Sigmoid colon (tissue), 6 donors: ENCODE measurements at regions not wholly inside any gene's neighbourhood (a gene's known extent, or its start where the extent isn't known, plus 50 kb on each side); places are given as distances from the start of the nearest gene placed in this dataset.

Experiments
- DNase-seq: peaks from one replicate; pipeline ENCODE4 v3.0.0-alpha.2; 2019
- H3K27ac ChIP-seq, 4 donors: fragments of 200-600 bp; sonication (generic); one replicate each; pipeline ENCODE4 v1.5.1; 2016 to 2019; ENCODE audit warnings: mild to moderate bottlenecking in 1 of 4
- H3K27me3 ChIP-seq, 3 donors: fragments of 200-600 bp; sonication (generic); one replicate each; pipeline ENCODE4 v1.5.1; 2019; ENCODE audit warnings: mild to moderate bottlenecking in 1 of 3
- H3K36me3 ChIP-seq, 4 donors: fragments of 200-600 bp; sonication (generic); one replicate each; pipeline ENCODE4 v1.5.1; 2016 to 2019
- H3K4me1 ChIP-seq, 4 donors: fragments of 200-600 bp; sonication (generic); one replicate each; pipeline ENCODE4 v1.5.1; 2017 to 2019
- H3K4me3 ChIP-seq, 4 donors: fragments of 200-600 bp; sonication (generic); one replicate each; pipeline ENCODE4 v1.5.1; 2017 to 2019; ENCODE audit warnings: mild to moderate bottlenecking in 2 of 4, moderate library complexity in 1 of 4
- H3K9me3 ChIP-seq, 4 donors: fragments of 200-600 bp in 3 of 4; sonication (generic) in 3 of 4; one replicate each; pipeline versions ENCODE4 v1.5.1 to v1.6.1; 2013 to 2019
- EP300 ChIP-seq, 4 donors: sonication (generic); formaldehyde crosslinking; IDR thresholded peaks; one replicate each; pipeline ENCODE4 v1.6.1; 2017; ENCODE audit warnings: antibody characterized with exemption in 4 of 4
- POLR2A ChIP-seq, 2 donors: fragments of 450-650 bp; IDR thresholded peaks; one replicate each; pipeline ENCODE4 v1.6.1; 2016; ENCODE audit warnings: antibody characterized with exemption in 2 of 2, mild to moderate bottlenecking in 2 of 2, moderate library complexity in 2 of 2
- POLR2AphosphoS5 ChIP-seq, 4 donors: sonication (generic); formaldehyde crosslinking; IDR thresholded peaks; one replicate each; pipeline ENCODE4 v1.6.1; 2017; ENCODE audit warnings: antibody characterized with exemption in 4 of 4
- WGBS, 2 donors: extraction: QIAGEN DNeasy Blood & Tissue Kit; methylation state at CpG; one replicate each; pipeline ENCODE4 v1.1.7; 2013; 5-methylcytosine and 5-hydroxymethylcytosine counted together
- intact Hi-C: fragments of 100-400 bp; cut with DNase I; formaldehyde crosslinking; loops from one replicate; pipeline ENCODE4 v1.15.1; 2023
- TF ChIP-seq, protein P1 (sequence below), 4 experiments: fragments of 450-650 bp in 3 of 4; fragments of 200-600 bp in 1 of 4; IDR thresholded peaks; one replicate each; pipeline ENCODE4 v1.5.1; 2016 to 2019; ENCODE audit warnings: antibody characterized with exemption in 4 of 4, mild to moderate bottlenecking in 3 of 4, moderate library complexity in 2 of 4
- donor health status: healthy with polysubstance abuse.
- donor health status: healthy.

DNA sequence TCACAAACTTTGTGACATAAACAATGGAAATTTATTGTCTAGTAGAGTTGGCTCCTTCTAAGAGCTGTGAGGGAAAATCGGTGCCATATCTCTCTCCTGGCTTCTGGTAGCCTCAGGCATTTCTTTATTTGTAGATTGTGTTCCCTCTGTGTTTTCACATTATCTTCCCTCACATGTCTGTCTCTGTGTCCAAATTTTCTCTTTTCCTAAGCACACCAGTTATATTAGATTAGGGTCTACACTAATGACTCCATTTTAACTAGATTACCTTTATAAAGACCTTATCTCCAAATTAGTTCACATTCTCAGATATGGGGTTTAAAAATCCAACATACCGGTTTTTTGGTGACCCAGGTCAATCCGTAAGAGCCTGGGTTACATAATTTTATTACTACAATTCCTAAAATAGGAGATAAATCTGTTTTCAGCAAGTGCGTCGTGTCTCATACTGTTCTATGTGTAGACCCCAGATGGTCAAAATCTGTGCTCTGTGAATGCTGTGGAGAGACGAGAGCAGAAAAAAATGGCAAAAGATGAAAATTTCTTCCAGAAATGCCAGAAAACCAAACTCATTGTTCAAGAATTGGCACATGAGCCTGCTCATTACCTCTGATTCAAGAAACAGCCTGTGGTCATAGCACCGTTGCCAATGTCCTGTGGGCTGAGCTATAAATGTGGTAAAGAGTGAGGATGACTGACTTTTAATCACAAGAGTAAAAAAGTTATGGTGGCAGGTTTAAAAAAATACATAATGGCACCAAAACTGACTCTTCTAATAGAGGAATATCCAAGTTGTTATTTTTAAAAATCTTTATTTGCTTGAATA is 574.7 kb downstream of the PCDH7 start:
- Histone ChIP-seq H3K4me3 (no peak overlapping the region), H3K4me1 (no peaks in the 10 kb centered on the region), H3K27ac (no peak overlapping the region), H3K9me3 (no peaks in the 10 kb centered on the region), H3K36me3 (no peaks in the 10 kb centered on the region), H3K27me3 (no peaks in the 10 kb centered on the region)
- intact Hi-C loops, result no loop called here
- TF ChIP-seq EP300 (IDR thresholded peaks at IDR 0.05) (no peak), POLR2AphosphoS5 (IDR thresholded peaks at IDR 0.05) (no peak), POLR2A (IDR thresholded peaks at IDR 0.05) (no peak)
- TF ChIP-seq, protein P1, sequence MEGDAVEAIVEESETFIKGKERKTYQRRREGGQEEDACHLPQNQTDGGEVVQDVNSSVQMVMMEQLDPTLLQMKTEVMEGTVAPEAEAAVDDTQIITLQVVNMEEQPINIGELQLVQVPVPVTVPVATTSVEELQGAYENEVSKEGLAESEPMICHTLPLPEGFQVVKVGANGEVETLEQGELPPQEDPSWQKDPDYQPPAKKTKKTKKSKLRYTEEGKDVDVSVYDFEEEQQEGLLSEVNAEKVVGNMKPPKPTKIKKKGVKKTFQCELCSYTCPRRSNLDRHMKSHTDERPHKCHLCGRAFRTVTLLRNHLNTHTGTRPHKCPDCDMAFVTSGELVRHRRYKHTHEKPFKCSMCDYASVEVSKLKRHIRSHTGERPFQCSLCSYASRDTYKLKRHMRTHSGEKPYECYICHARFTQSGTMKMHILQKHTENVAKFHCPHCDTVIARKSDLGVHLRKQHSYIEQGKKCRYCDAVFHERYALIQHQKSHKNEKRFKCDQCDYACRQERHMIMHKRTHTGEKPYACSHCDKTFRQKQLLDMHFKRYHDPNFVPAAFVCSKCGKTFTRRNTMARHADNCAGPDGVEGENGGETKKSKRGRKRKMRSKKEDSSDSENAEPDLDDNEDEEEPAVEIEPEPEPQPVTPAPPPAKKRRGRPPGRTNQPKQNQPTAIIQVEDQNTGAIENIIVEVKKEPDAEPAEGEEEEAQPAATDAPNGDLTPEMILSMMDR (IDR thresholded peaks at IDR 0.05), result no peak
- DNase-seq, result no peak
- 88 to 89% methylated on average over 7 of the region's 7 CpGs for whole genome bisulfite sequencing, 2 donors

DNA sequence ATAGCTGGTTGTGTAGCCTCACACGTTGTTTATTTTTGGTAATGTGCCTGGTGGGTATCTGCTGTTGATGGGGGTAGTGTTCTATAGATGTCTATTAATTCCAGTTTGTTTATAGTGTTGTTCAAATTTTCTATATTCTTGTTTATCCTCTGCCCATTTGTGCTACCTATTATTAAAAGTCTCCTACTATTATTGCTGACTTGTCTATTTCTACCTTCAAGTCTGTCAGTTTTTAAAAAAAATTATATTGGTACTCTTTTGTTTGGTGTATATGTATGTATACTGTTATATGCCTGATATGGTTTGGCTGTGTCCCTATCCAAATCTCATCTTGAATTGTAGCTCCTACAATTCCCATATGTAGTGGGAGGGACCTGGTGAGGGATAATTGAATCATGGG is 578.6 kb downstream of the PCDH7 start:
- Histone ChIP-seq H3K27me3 (no peaks in the 10 kb centered on the region), H3K9me3 (no peaks in the 10 kb centered on the region), H3K4me3 (no peak overlapping the region), H3K36me3 (no peaks in the 10 kb centered on the region), H3K27ac (no peak overlapping the region), H3K4me1 (no peaks in the 10 kb centered on the region)
- DNase-seq, result no peak
- intact Hi-C loops, result no loop called here
- TF ChIP-seq, protein P1 (IDR thresholded peaks at IDR 0.05), result no peak
- TF ChIP-seq POLR2A (IDR thresholded peaks at IDR 0.05) (no peak), POLR2AphosphoS5 (IDR thresholded peaks at IDR 0.05) (no peak), EP300 (IDR thresholded peaks at IDR 0.05) (no peak)
- WGBS, 2 donors, result 46 to 75% methylated on average over 1 of the region's 1 CpG

DNA sequence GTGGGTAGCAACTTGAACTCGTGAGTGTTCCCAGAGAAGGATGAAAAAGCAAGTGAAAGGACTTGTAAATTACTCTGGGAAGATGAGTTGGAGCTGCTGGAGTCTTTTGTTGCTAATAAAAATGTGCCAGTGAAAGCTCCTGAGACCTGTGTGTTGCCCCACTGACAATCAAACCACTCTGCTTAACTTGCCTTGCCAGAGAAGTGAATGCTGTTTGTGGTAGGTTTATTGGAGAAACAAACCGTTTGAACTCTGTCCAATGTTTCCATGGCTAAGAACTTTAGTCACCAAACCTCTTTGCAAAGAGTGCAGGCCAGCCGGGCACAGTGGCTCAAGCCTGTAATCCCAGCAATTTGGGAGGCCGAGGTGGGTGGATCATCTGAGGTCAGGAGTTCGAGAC is 586.9 kb downstream of the PCDH7 start:
- no peak for DNase-seq
- no peaks in the 10 kb centered on the region for H3K4me1 ChIP-seq
- TF ChIP-seq POLR2AphosphoS5 (IDR thresholded peaks at IDR 0.05) (no peak), POLR2A (IDR thresholded peaks at IDR 0.05) (no peak), EP300 (IDR thresholded peaks at IDR 0.05) (no peak)
- TF ChIP-seq, protein P1 (IDR thresholded peaks at IDR 0.05), result no peak
- no peaks in the 10 kb centered on the region for H3K27me3 ChIP-seq
- 38 to 71% methylated on average over 5 of the region's 5 CpGs for WGBS, 2 donors
- intact Hi-C loops, result no loop called here
- H3K4me3 ChIP-seq, result no peak overlapping the region
- H3K36me3 ChIP-seq, result no peaks in the 10 kb centered on the region
- no peaks in the 10 kb centered on the region for H3K9me3 ChIP-seq
- no peak overlapping the region for H3K27ac ChIP-seq

DNA sequence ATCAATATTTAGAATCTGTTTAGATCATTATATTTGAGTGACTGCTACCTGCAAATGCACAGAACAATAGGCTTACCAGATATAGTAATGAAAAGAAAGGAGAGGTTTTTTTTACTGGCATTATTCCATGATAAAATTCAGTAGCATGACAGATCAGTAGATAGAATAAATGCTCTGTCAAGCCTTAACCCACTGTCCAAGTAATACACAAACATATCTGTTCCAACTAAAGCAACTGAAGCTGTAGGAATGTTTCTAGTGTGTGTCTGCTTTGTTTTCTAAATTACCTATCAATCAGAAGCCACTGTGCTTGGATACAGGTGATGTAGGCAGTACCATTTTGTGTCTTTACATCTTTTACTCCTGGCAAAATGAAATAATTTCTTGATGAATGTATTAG is 604.6 kb downstream of the PCDH7 start:
- H3K27ac ChIP-seq, result no peak overlapping the region
- no peaks in the 10 kb centered on the region for H3K27me3 ChIP-seq
- intact Hi-C loops, result no loop called here
- TF ChIP-seq EP300 (IDR thresholded peaks at IDR 0.05) (no peak), POLR2AphosphoS5 (IDR thresholded peaks at IDR 0.05) (no peak), POLR2A (IDR thresholded peaks at IDR 0.05) (no peak)
- TF ChIP-seq, protein P1 (IDR thresholded peaks at IDR 0.05), result no peak
- DNase-seq, result no peak
- H3K4me1 ChIP-seq, result no peaks in the 10 kb centered on the region
- peaks cover 0 to under 1% (median 0%) of the 10 kb centered on the region in 4 donors for H3K9me3 ChIP-seq
- no peak overlapping the region for H3K4me3 ChIP-seq
- H3K36me3 ChIP-seq, result no peaks in the 10 kb centered on the region

DNA sequence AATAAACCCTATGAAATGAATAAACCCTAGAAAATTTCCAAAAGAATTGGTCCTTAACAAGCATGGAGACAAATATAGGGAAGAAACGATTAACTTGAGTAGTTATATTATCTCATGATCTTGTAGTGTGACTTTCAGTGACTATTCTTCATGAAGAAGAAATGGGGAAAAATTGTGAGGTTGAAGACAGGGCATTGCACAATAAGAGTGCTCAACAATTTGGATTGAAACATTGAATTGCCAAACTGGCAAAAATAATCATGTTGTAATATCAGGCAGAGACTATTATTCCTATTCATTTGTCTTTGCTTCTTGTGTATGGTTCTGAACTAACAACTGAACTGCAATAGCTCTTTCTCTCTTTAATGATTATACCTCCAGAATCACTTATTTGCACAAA is 605.1 kb downstream of the PCDH7 start:
- intact Hi-C loops, result no loop called here
- WGBS, 2 donors, result 87% methylated on average over 1 of the region's 1 CpG
- no peak for DNase-seq
- no peaks in the 10 kb centered on the region for H3K4me1 ChIP-seq
- H3K9me3 ChIP-seq, result peaks cover 0 to 3% (median 0%) of the 10 kb centered on the region in 4 donors
- no peak overlapping the region for H3K4me3 ChIP-seq
- H3K27ac ChIP-seq, result no peak overlapping the region
- no peaks in the 10 kb centered on the region for H3K36me3 ChIP-seq
- no peaks in the 10 kb centered on the region for H3K27me3 ChIP-seq
- no peak for TF ChIP-seq POLR2AphosphoS5 (IDR thresholded peaks at IDR 0.05)
- no peak for TF ChIP-seq POLR2A (IDR thresholded peaks at IDR 0.05)
- TF ChIP-seq, protein P1 (IDR thresholded peaks at IDR 0.05), result no peak
- no peak for TF ChIP-seq EP300 (IDR thresholded peaks at IDR 0.05)
